ENCODE measurements at regions not wholly inside any gene's neighbourhood (a gene's known extent, or its start where the extent isn't known, plus 50 kb on each side); places are given as distances from the start of the nearest gene placed in this dataset.

DNA sequence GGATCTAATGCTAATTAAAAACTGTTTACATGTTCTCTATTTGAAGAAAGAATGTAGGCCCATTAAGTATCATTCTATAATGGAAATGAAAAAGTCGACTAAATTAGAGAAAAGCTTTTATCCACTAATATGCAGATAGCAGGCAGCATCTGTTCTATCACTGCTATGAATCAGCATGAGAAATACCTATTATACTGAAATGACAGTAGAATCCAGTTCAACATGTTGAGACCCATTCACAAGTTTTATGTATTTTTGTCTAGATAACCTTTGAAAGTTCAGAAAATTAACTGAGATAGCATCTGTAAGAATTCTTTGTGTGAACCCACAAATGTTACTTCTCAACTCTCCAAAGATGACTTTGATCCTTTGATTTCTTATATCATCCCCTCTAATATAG is 1254.4 kb upstream of the ADGRL3 start:
- no peak for TF ChIP-seq CTCF (IDR thresholded peaks at IDR 0.05)
- no peak for TF ChIP-seq POLR2A (IDR thresholded peaks at IDR 0.05)

Data from lower leg skin (tissue), 3 donors.